ENCODE measurements at regions not wholly inside any gene's neighbourhood (a gene's known extent, or its start where the extent isn't known, plus 50 kb on each side); places are given as distances from the start of the nearest gene placed in this dataset.

- TF ChIP-seq CTCF (IDR thresholded peaks at IDR 0.05; ENCODE audit: insufficient read depth, missing control alignments) = no peak
- DNase-seq (ENCODE audit: insufficient read length, low spot score) (no peak), FAIRE-seq (no peak)
Observed at GRCh38 chr9:30020161-30020560, 2364.3 kb upstream of the ACO1 start.

- FAIRE-seq (no peak), DNase-seq (ENCODE audit: insufficient read length, low spot score) (no peak)
- no peak for TF ChIP-seq CTCF (IDR thresholded peaks at IDR 0.05; ENCODE audit: insufficient read depth, missing control alignments)
Observed at GRCh38 chr9:30035761-30036160, 2348.7 kb upstream of the ACO1 start.

DNA sequence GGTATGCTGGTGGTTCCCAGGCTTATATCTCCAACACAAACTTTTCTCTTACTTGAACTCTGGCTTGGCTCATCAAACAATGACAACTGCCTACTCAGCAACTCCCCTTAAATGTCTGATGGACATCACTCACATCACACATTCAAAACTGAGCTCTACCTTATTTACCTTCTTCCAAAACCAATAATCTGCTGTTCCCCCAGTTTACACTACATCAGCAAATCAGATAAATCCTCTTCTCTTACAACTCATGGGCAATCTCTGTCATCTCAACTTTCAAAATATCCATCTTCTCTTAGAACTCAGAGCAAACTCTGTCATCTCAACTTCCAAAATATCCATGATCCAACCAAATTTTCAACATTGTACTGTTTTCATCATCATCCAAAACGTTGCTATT, 2347.9 kb upstream of the ACO1 start:
- FAIRE-seq (no peak), DNase-seq (ENCODE audit: insufficient read length, low spot score) (no peak)
- no peak for TF ChIP-seq CTCF (IDR thresholded peaks at IDR 0.05; ENCODE audit: insufficient read depth, missing control alignments)

GRCh38 chr9:30039712-30040111, 2344.7 kb upstream of the ACO1 start:
- no peak for TF ChIP-seq CTCF (IDR thresholded peaks at IDR 0.05; ENCODE audit: insufficient read depth, missing control alignments)
- DNase-seq (ENCODE audit: insufficient read length, low spot score) = no peak
- no peak for FAIRE-seq

DNA sequence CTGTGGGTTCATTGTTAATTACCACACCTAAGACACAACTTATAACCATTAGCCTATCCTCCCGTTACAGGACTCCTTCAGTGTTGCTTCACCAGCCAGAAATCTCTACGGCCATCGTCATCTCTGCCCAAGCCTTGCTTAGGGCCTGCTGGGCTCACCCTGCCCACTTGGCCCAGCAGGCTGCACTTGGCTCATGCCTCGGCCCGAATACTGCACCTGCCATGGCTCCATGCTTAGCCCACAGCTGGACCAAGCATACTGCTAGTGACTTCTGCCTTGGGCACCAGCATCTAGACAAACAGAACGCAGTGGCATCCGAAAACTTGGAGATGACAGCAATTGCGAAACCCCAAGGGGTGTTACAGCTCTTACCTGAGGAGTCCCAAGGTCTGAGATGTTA, 2336.0 kb upstream of the ACO1 start:
- no peak for TF ChIP-seq CTCF (IDR thresholded peaks at IDR 0.05; ENCODE audit: insufficient read depth, missing control alignments)
- no peak for FAIRE-seq

DNA sequence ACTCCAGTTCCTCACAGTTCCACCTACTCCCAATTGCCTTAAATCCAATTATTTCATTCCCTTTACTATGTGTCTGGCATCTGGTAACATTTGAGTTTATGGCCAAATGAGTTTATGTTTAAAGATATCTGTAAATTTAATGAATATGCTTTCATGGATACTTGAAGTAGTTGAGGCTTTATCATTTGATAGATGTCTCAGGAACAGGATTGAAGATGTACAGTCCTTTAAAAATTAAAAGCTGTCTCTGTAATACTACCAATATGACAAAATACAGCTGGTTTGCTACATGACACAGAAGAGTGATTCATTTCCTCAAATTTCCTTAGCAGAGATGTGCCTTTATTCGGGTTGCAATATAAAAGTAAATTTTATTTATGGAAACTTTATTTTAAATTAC, 2326.0 kb upstream of the ACO1 start:
- DNase-seq (ENCODE audit: insufficient read length, low spot score) (no peak), FAIRE-seq (no peak)
- no peak for TF ChIP-seq CTCF (IDR thresholded peaks at IDR 0.05; ENCODE audit: insufficient read depth, missing control alignments)

More for the DNA sequence above, 2336.0 kb upstream of the ACO1 start:
- DNase-seq (ENCODE audit: insufficient read length, low spot score) = no peak

DNA sequence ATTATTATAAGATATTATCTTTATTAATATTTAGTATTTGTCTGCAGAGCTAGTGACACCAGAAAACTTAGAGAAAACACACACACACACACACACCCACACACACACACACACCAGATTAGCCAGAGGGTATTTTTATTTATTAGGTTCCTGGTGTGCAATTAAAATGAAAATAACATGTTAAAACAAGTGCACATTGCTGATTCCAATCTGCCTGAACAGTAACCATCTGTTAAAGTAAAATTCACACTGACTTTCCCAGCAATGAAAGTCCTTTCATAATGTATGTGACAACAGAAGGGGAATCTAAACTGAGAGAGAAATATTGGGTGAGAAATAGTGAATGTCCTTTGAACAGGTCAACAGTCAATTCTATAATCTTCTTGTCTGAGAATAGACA, 2323.5 kb upstream of the ACO1 start:
- FAIRE-seq (no peak), DNase-seq (ENCODE audit: insufficient read length, low spot score) (no peak)
- TF ChIP-seq CTCF (IDR thresholded peaks at IDR 0.05; ENCODE audit: insufficient read depth, missing control alignments) = no peak

Measured in D721Med (cell line).